Neural cell (in vitro differentiated cells): ENCODE measurements at regions not wholly inside any gene's neighbourhood (a gene's known extent, or its start where the extent isn't known, plus 50 kb on each side); places are given as distances from the start of the nearest gene placed in this dataset.

ENCODE experiments used
- H2AFZ ChIP-seq: fragments of 200-600, 300-800 bp; sonication (generic), shearing (Covaris generic); 2 replicates; pipeline ENCODE4 v1.6.0; 2014; ENCODE audit warnings: low read depth, mild to moderate bottlenecking, antibody characterized with exemption, low read length, moderate library complexity
- H3F3A ChIP-seq: fragments of 200-600 bp; shearing (Covaris generic); 2 replicates; pipeline ENCODE4 v1.6.1; 2016; ENCODE audit warnings: mild to moderate bottlenecking, moderate library complexity, mixed read lengths, antibody characterized with exemption, low read length; ENCODE audit not compliant: insufficient read depth, poor library complexity, severe bottlenecking
- H3K27ac ChIP-seq: fragments of 200-600, 300-800 bp; sonication (generic), shearing (Covaris generic); 2 replicates; pipeline ENCODE4 v1.5.1; 2014; ENCODE audit warnings: mild to moderate bottlenecking, low read length, moderate library complexity
- H3K27me3 ChIP-seq: fragments of 300-800, 200-600 bp; sonication (generic), shearing (Covaris generic); 2 replicates; pipeline ENCODE4 v1.6.0; 2014; ENCODE audit warnings: mild to moderate bottlenecking, low read depth, low read length, moderate library complexity; ENCODE audit not compliant: insufficient read depth
- H3K36me3 ChIP-seq: fragments of 300-800, 200-600 bp; sonication (generic), shearing (Covaris generic); 2 replicates; pipeline ENCODE4 v1.5.1; 2014; ENCODE audit warnings: mild to moderate bottlenecking, antibody characterized with exemption, low read length, moderate library complexity; ENCODE audit not compliant: insufficient read depth
- H3K4me2 ChIP-seq: fragments of 300-800, 200-600 bp; sonication (generic), shearing (Covaris generic); 2 replicates; pipeline ENCODE4 v1.6.0; 2014; ENCODE audit warnings: mild to moderate bottlenecking, low read length
- H3K4me3 ChIP-seq: fragments of 300-800, 200-600 bp; sonication (generic), shearing (Covaris generic); 2 replicates; pipeline ENCODE4 v1.5.1; 2014; ENCODE audit warnings: mild to moderate bottlenecking, low read length, moderate library complexity
- H3K79me2 ChIP-seq: fragments of 200-600 bp; shearing (Covaris generic); replicated peaks from 2 replicates; pipeline ENCODE4 v1.6.0; 2014; ENCODE audit warnings: mild to moderate bottlenecking, low read length, moderate library complexity; ENCODE audit not compliant: insufficient read depth
- H3K9ac ChIP-seq: fragments of 300-800, 200-600 bp; sonication (generic), shearing (Covaris generic); 2 replicates; pipeline ENCODE4 v1.6.1; 2016; ENCODE audit warnings: mild to moderate bottlenecking, low read length, mixed read lengths
- H3K9me2 ChIP-seq: fragments of 200-600 bp; shearing (Covaris generic); 2 replicates; pipeline ENCODE4 v1.6.1; 2016; ENCODE audit warnings: mild to moderate bottlenecking, low read length, mixed read lengths; ENCODE audit not compliant: insufficient read depth
- H3K9me3 ChIP-seq: fragments of 200-600, 300-800 bp; sonication (generic), shearing (Covaris generic); 2 replicates; pipeline ENCODE4 v1.6.1; 2016; ENCODE audit warnings: mild to moderate bottlenecking, mixed run types, low read length, moderate library complexity, mixed read lengths
- H4K20me1 ChIP-seq: fragments of 200-600 bp; shearing (Covaris generic); 2 replicates; pipeline ENCODE4 v1.6.1; 2016; ENCODE audit warnings: mild to moderate bottlenecking, mixed run types; ENCODE audit not compliant: insufficient read depth
- CTCF ChIP-seq: fragments of 450-650 bp; IDR thresholded peaks from 2 replicates; pipeline ENCODE4 v1.5.1; 2014; ENCODE audit warnings: antibody characterized with exemption, mild to moderate bottlenecking, moderate library complexity; ENCODE audit not compliant: poor library complexity, severe bottlenecking
- EP300 ChIP-seq: fragments of 450-650 bp; conservative IDR thresholded peaks from 2 replicates; pipeline ENCODE4 v1.6.1; 2014; ENCODE audit warnings: antibody characterized with exemption, mild to moderate bottlenecking, moderate library complexity; ENCODE audit not compliant: poor library complexity, severe bottlenecking
- EZH2 ChIP-seq: fragments of 200-600, 300-800 bp; shearing (Covaris generic), sonication (generic); IDR thresholded peaks from 2 replicates; pipeline ENCODE4 v1.6.1; 2014; ENCODE audit warnings: antibody characterized with exemption, low read length, borderline replicate concordance, mild to moderate bottlenecking; ENCODE audit not compliant: insufficient read depth, poor library complexity, severe bottlenecking
- MXI1 ChIP-seq: fragments of 450-650 bp; conservative IDR thresholded peaks from 2 replicates; pipeline ENCODE4 v1.6.1; 2014; ENCODE audit warnings: antibody characterized with exemption, mild to moderate bottlenecking; ENCODE audit not compliant: poor library complexity, severe bottlenecking
- POLR2AphosphoS5 ChIP-seq: IDR thresholded peaks from 2 replicates; pipeline ENCODE4 v1.6.1; 2012
- RAD21 ChIP-seq: fragments of 450-650 bp; conservative IDR thresholded peaks from 2 replicates; pipeline ENCODE4 v1.6.1; 2014; ENCODE audit warnings: antibody characterized with exemption, mild to moderate bottlenecking, moderate library complexity
- REST ChIP-seq: IDR thresholded peaks from 2 replicates; pipeline ENCODE4 v1.6.1; 2012; ENCODE audit warnings: borderline replicate concordance
- SMC3 ChIP-seq: fragments of 450-650 bp; conservative IDR thresholded peaks from 2 replicates; pipeline ENCODE4 v1.6.1; 2014; ENCODE audit warnings: antibody characterized with exemption, mild to moderate bottlenecking, moderate library complexity; ENCODE audit not compliant: poor library complexity
- TAF1 ChIP-seq: IDR thresholded peaks from 2 replicates; pipeline ENCODE4 v1.6.1; 2012; ENCODE audit warnings: low read depth

GRCh38 chr6:67358241-67358640 lies 1276.8 kb upstream of the ADGRB3 start:
- no peaks in the 10 kb centered on the region for H3K27me3 ChIP-seq
- H3K79me2 ChIP-seq, result no peaks in the 10 kb centered on the region
- H3K36me3 ChIP-seq, result no peaks in the 10 kb centered on the region
- no peak overlapping the region for H3K4me3 ChIP-seq
- H4K20me1 ChIP-seq, result no peaks in the 10 kb centered on the region
- no peak overlapping the region for H3K27ac ChIP-seq
- H3K9ac ChIP-seq, result no peak overlapping the region
- no peak for TF ChIP-seq REST
- no peaks in the 10 kb centered on the region for H3K9me2 ChIP-seq
- H3F3A ChIP-seq, result no peaks in the 10 kb centered on the region
- H2AFZ ChIP-seq, result no peak overlapping the region
- H3K9me3 ChIP-seq, result no peaks in the 10 kb centered on the region
- no peak overlapping the region for H3K4me2 ChIP-seq

- Histone ChIP-seq H3K9me2 (no peaks in the 10 kb centered on the region), H4K20me1 (no peaks in the 10 kb centered on the region), H3K27me3 (no peaks in the 10 kb centered on the region), H3F3A (no peaks in the 10 kb centered on the region), H3K4me3 (no peak overlapping the region), H3K36me3 (no peaks in the 10 kb centered on the region), H2AFZ (no peak overlapping the region), H3K79me2 (no peaks in the 10 kb centered on the region), H3K9ac (no peak overlapping the region), H3K27ac (no peak overlapping the region), H3K9me3 (no peaks in the 10 kb centered on the region), H3K4me2 (no peak overlapping the region)
- TF ChIP-seq POLR2AphosphoS5 (no peak), SMC3 (no peak), REST (no peak), EZH2 (no peak), EP300 (no peak), MXI1 (no peak), TAF1 (no peak), CTCF (no peak), RAD21 (no peak)
These were observed 1281.2 kb upstream of the ADGRB3 start for GRCh38 chr6:67353861-67354260.
